OCI-LY3 (cell line): ENCODE measurements at regions not wholly inside any gene's neighbourhood (a gene's known extent, or its start where the extent isn't known, plus 50 kb on each side); places are given as distances from the start of the nearest gene placed in this dataset.

Experiments
- H2AFZ ChIP-seq: fragments of 200-600, 300-600 bp; shearing (Covaris generic); 2 replicates; pipeline ENCODE4 v1.6.0; 2014; ENCODE audit warnings: antibody characterized with exemption, low read depth, low read length
- H3K27ac ChIP-seq: fragments of 200-600, 300-600 bp; sonication (generic); 2 replicates; pipeline ENCODE4 v1.5.1; 2014; ENCODE audit warnings: mild to moderate bottlenecking, low read length, moderate library complexity, mixed read lengths
- H3K27me3 ChIP-seq: fragments of 200-600, 300-600 bp; sonication (generic); 2 replicates; pipeline ENCODE4 v1.6.1; 2014; ENCODE audit warnings: low read depth, low read length, mixed read lengths
- H3K36me3 ChIP-seq: fragments of 200-600, 300-600 bp; sonication (generic); replicated peaks from 2 replicates; pipeline ENCODE3; 2014; ENCODE audit warnings: low read depth, low read length, mixed read lengths
- H3K4me1 ChIP-seq: fragments of 300-600, 200-600 bp; sonication (generic); 2 replicates; pipeline ENCODE4 v1.6.1; 2014; ENCODE audit warnings: low read length, mixed read lengths
- H3K4me2 ChIP-seq: fragments of 200-600, 300-600 bp; sonication (generic); 2 replicates; pipeline ENCODE4 v1.6.1; 2014; ENCODE audit warnings: low read length, mixed read lengths
- H3K4me3 ChIP-seq: fragments of 300-600, 200-600 bp; sonication (generic); 2 replicates; pipeline ENCODE4 v1.5.1; 2014; ENCODE audit warnings: antibody characterized with exemption, mild to moderate bottlenecking, low read length, moderate library complexity
- H3K79me2 ChIP-seq: fragments of 300-600, 200-600 bp; shearing (Covaris generic); 2 replicates; pipeline ENCODE4 v1.6.1; 2014; ENCODE audit warnings: mild to moderate bottlenecking, low read length, mixed read lengths
- H3K9ac ChIP-seq: fragments of 300-600, 200-600 bp; shearing (Covaris generic); 2 replicates; pipeline ENCODE4 v1.6.0; 2014; ENCODE audit warnings: mild to moderate bottlenecking, low read length, moderate library complexity
- H3K9me3 ChIP-seq: fragments of 200-600, 300-600 bp; shearing (Covaris generic); 2 replicates; pipeline ENCODE4 v1.6.1; 2014; ENCODE audit warnings: low read length, mixed read lengths; ENCODE audit not compliant: insufficient read depth
- H4K20me1 ChIP-seq: fragments of 200-600, 300-600 bp; sonication (generic); 2 replicates; pipeline ENCODE4 v1.6.1; 2016; ENCODE audit warnings: low read length, mixed read lengths; ENCODE audit not compliant: insufficient read depth
- CTCF ChIP-seq: fragments of 200-600, 300-600 bp; sonication (generic); IDR thresholded peaks from 2 replicates; pipeline ENCODE4 v1.5.1; 2014; ENCODE audit warnings: antibody characterized with exemption, low read length, low read depth
- EZH2phosphoT487 ChIP-seq: fragments of 200-600 bp; shearing (Covaris generic); IDR thresholded peaks from 2 replicates; pipeline ENCODE4 v1.6.1; 2018; ENCODE audit warnings: antibody characterized with exemption, mixed run types, low read depth

GRCh38 chr10:85448716-85449115 is 917.9 kb downstream of the GRID1 start:
- Histone ChIP-seq H3K79me2 (no peaks in the 10 kb centered on the region), H2AFZ (no peak overlapping the region), H3K36me3 (no peaks in the 10 kb centered on the region), H3K27me3 (no peaks in the 10 kb centered on the region), H3K4me1 (no peaks in the 10 kb centered on the region), H3K4me2 (no peak overlapping the region), H3K27ac (no peak overlapping the region), H4K20me1 (no peaks in the 10 kb centered on the region), H3K4me3 (no peak overlapping the region), H3K9me3 (no peaks in the 10 kb centered on the region), H3K9ac (no peak overlapping the region)
- TF ChIP-seq EZH2phosphoT487 (no peak), CTCF (no peak)

- Histone ChIP-seq H3K9ac (no peak overlapping the region), H3K27me3 (no peaks in the 10 kb centered on the region), H3K4me1 (no peaks in the 10 kb centered on the region), H3K36me3 (no peaks in the 10 kb centered on the region), H3K27ac (no peak overlapping the region), H3K4me2 (no peak overlapping the region), H4K20me1 (no peaks in the 10 kb centered on the region), H3K9me3 (no peaks in the 10 kb centered on the region), H3K79me2 (no peaks in the 10 kb centered on the region), H2AFZ (no peak overlapping the region), H3K4me3 (no peak overlapping the region)
- no peak for TF ChIP-seq CTCF
- TF ChIP-seq EZH2phosphoT487, result no peak
These were observed 912.2 kb downstream of the GRID1 start for GRCh38 chr10:85454386-85454785.

- Histone ChIP-seq H2AFZ (no peak overlapping the region), H3K36me3 (no peaks in the 10 kb centered on the region), H3K9ac (no peak overlapping the region), H3K9me3 (no peaks in the 10 kb centered on the region), H4K20me1 (no peaks in the 10 kb centered on the region), H3K4me1 (no peaks in the 10 kb centered on the region), H3K4me2 (no peak overlapping the region), H3K27me3 (no peaks in the 10 kb centered on the region), H3K27ac (no peak overlapping the region), H3K79me2 (no peaks in the 10 kb centered on the region), H3K4me3 (no peak overlapping the region)
- TF ChIP-seq CTCF (no peak), EZH2phosphoT487 (no peak)
These were observed 909.4 kb downstream of the GRID1 start for GRCh38 chr10:85457191-85457590.

- Histone ChIP-seq H3K4me2 (no peak overlapping the region), H3K27ac (no peak overlapping the region), H3K9me3 (no peaks in the 10 kb centered on the region), H3K27me3 (no peaks in the 10 kb centered on the region), H3K9ac (no peak overlapping the region), H3K4me3 (no peak overlapping the region), H4K20me1 (no peaks in the 10 kb centered on the region), H3K36me3 (no peaks in the 10 kb centered on the region), H2AFZ (no peak overlapping the region), H3K4me1 (no peaks in the 10 kb centered on the region), H3K79me2 (no peaks in the 10 kb centered on the region)
- TF ChIP-seq EZH2phosphoT487 (no peak), CTCF (no peak)
These were observed 908.3 kb downstream of the GRID1 start for GRCh38 chr10:85458324-85458723.
